ENCODE measurements at regions not wholly inside any gene's neighbourhood (a gene's known extent, or its start where the extent isn't known, plus 50 kb on each side); places are given as distances from the start of the nearest gene placed in this dataset.

GRCh38 chr15:93459396-93459795 is 370.4 kb upstream of the RGMA start:
- TF ChIP-seq GATA3 (IDR thresholded peaks at IDR 0.05; ENCODE audit: low read depth, low read length) (no peak), GATA2 (IDR thresholded peaks at IDR 0.05; ENCODE audit: low read depth, low read length) (no peak)

Measured in SH-SY5Y (cell line).